ENCODE measurements at regions not wholly inside any gene's neighbourhood (a gene's known extent, or its start where the extent isn't known, plus 50 kb on each side); places are given as distances from the start of the nearest gene placed in this dataset.

DNA sequence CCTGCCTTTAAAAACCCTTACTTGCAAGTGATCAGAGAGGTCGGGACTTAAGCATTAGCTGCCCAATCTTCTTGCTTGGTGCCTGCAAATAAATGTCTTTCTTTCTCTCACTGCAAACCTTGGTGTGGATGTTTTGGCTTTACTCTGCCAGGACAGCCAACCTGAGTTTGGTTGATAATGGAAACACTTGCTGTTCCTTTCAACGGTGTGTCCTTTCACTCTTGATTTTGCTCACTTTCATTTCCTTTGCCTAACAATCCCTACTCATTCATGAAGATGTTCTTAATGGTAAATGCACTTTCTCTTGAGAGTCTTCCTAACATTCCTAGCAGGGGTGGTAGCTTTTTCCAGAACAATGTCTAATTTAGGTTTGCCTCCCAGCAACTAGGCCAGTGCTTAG lies 366.2 kb downstream of the HRH4 start (continued):
- TF ChIP-seq, protein P1, sequence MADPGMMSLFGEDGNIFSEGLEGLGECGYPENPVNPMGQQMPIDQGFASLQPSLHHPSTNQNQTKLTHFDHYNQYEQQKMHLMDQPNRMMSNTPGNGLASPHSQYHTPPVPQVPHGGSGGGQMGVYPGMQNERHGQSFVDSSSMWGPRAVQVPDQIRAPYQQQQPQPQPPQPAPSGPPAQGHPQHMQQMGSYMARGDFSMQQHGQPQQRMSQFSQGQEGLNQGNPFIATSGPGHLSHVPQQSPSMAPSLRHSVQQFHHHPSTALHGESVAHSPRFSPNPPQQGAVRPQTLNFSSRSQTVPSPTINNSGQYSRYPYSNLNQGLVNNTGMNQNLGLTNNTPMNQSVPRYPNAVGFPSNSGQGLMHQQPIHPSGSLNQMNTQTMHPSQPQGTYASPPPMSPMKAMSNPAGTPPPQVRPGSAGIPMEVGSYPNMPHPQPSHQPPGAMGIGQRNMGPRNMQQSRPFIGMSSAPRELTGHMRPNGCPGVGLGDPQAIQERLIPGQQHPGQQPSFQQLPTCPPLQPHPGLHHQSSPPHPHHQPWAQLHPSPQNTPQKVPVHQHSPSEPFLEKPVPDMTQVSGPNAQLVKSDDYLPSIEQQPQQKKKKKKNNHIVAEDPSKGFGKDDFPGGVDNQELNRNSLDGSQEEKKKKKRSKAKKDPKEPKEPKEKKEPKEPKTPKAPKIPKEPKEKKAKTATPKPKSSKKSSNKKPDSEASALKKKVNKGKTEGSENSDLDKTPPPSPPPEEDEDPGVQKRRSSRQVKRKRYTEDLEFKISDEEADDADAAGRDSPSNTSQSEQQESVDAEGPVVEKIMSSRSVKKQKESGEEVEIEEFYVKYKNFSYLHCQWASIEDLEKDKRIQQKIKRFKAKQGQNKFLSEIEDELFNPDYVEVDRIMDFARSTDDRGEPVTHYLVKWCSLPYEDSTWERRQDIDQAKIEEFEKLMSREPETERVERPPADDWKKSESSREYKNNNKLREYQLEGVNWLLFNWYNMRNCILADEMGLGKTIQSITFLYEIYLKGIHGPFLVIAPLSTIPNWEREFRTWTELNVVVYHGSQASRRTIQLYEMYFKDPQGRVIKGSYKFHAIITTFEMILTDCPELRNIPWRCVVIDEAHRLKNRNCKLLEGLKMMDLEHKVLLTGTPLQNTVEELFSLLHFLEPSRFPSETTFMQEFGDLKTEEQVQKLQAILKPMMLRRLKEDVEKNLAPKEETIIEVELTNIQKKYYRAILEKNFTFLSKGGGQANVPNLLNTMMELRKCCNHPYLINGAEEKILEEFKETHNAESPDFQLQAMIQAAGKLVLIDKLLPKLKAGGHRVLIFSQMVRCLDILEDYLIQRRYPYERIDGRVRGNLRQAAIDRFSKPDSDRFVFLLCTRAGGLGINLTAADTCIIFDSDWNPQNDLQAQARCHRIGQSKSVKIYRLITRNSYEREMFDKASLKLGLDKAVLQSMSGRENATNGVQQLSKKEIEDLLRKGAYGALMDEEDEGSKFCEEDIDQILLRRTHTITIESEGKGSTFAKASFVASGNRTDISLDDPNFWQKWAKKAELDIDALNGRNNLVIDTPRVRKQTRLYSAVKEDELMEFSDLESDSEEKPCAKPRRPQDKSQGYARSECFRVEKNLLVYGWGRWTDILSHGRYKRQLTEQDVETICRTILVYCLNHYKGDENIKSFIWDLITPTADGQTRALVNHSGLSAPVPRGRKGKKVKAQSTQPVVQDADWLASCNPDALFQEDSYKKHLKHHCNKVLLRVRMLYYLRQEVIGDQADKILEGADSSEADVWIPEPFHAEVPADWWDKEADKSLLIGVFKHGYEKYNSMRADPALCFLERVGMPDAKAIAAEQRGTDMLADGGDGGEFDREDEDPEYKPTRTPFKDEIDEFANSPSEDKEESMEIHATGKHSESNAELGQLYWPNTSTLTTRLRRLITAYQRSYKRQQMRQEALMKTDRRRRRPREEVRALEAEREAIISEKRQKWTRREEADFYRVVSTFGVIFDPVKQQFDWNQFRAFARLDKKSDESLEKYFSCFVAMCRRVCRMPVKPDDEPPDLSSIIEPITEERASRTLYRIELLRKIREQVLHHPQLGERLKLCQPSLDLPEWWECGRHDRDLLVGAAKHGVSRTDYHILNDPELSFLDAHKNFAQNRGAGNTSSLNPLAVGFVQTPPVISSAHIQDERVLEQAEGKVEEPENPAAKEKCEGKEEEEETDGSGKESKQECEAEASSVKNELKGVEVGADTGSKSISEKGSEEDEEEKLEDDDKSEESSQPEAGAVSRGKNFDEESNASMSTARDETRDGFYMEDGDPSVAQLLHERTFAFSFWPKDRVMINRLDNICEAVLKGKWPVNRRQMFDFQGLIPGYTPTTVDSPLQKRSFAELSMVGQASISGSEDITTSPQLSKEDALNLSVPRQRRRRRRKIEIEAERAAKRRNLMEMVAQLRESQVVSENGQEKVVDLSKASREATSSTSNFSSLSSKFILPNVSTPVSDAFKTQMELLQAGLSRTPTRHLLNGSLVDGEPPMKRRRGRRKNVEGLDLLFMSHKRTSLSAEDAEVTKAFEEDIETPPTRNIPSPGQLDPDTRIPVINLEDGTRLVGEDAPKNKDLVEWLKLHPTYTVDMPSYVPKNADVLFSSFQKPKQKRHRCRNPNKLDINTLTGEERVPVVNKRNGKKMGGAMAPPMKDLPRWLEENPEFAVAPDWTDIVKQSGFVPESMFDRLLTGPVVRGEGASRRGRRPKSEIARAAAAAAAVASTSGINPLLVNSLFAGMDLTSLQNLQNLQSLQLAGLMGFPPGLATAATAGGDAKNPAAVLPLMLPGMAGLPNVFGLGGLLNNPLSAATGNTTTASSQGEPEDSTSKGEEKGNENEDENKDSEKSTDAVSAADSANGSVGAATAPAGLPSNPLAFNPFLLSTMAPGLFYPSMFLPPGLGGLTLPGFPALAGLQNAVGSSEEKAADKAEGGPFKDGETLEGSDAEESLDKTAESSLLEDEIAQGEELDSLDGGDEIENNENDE (IDR thresholded peaks at IDR 0.05; ENCODE audit: insufficient replicate concordance, low read length) = peak; percentile 77
- TF ChIP-seq RXRA (IDR thresholded peaks at IDR 0.05; ENCODE audit: insufficient read depth, low read depth, low read length) = no peak
- no peak for TF ChIP-seq CEBPB (IDR thresholded peaks at IDR 0.05; ENCODE audit: low read depth, low read length)
- peak; percentile 23 for TF ChIP-seq NANOG (IDR thresholded peaks at IDR 0.05; ENCODE audit: insufficient read depth, low read depth, low read length, poor library complexity, severe bottlenecking)
